KMS-11 (cell line): ENCODE measurements at regions not wholly inside any gene's neighbourhood (a gene's known extent, or its start where the extent isn't known, plus 50 kb on each side); places are given as distances from the start of the nearest gene placed in this dataset.

Experiments
- H2AFZ ChIP-seq: fragments of 200-600 bp; sonication (generic); 2 replicates; pipeline ENCODE4 v1.6.1; 2016; ENCODE audit warnings: antibody characterized with exemption, mixed run types, low read depth
- H3K27ac ChIP-seq: fragments of 200-600 bp; sonication (generic); 2 replicates; pipeline ENCODE4 v1.6.1; 2016; ENCODE audit warnings: mild to moderate bottlenecking, mixed run types
- H3K27me3 ChIP-seq: fragments of 200-600 bp; sonication (generic); 2 replicates; pipeline ENCODE4 v1.6.1; 2017; ENCODE audit warnings: mild to moderate bottlenecking, low read depth, mixed run types, moderate library complexity; ENCODE audit not compliant: insufficient read depth
- H3K36me3 ChIP-seq: fragments of 200-600 bp; sonication (generic); 2 replicates; pipeline ENCODE4 v1.6.1; 2017; ENCODE audit warnings: mild to moderate bottlenecking, mixed run types; ENCODE audit not compliant: insufficient read depth
- H3K4me1 ChIP-seq: fragments of 200-600 bp; sonication (generic); 2 replicates; pipeline ENCODE4 v1.6.1; 2016; ENCODE audit warnings: mild to moderate bottlenecking, low read depth, mixed run types; ENCODE audit not compliant: poor library complexity, severe bottlenecking
- H3K4me2 ChIP-seq: fragments of 200-600 bp; sonication (generic); 2 replicates; pipeline ENCODE4 v1.7.0; 2016; ENCODE audit warnings: mild to moderate bottlenecking, mixed run types
- H3K4me3 ChIP-seq: fragments of 200-600 bp; sonication (generic); IDR thresholded peaks from 2 replicates; pipeline ENCODE4 v1.6.1; 2017; ENCODE audit warnings: low read depth, low read length, mixed read lengths; ENCODE audit not compliant: insufficient read depth
- H3K79me2 ChIP-seq: fragments of 200-600 bp; sonication (generic); 2 replicates; pipeline ENCODE4 v1.6.1; 2016; ENCODE audit warnings: low read depth, mixed run types; ENCODE audit not compliant: insufficient read depth
- H3K9ac ChIP-seq: fragments of 200-600 bp; sonication (generic); 2 replicates; pipeline ENCODE4 v1.6.1; 2016; ENCODE audit warnings: mild to moderate bottlenecking, mixed run types
- H4K20me1 ChIP-seq: fragments of 200-600 bp; sonication (generic); 2 replicates; pipeline ENCODE4 v1.6.1; 2016; ENCODE audit warnings: mild to moderate bottlenecking, mixed run types; ENCODE audit not compliant: insufficient read depth
- TF ChIP-seq, protein P1 (sequence below): fragments of 200-600 bp; sonication (generic); conservative IDR thresholded peaks from 2 replicates; pipeline ENCODE4 v1.6.1; 2017; ENCODE audit warnings: low read depth, mild to moderate bottlenecking, antibody characterized with exemption, low read length, moderate library complexity, mixed read lengths

GRCh38 chr21:27233514-27234115, 266.7 kb upstream of the ADAMTS5 start:
- Histone ChIP-seq H3K27ac (no peak overlapping the region), H3K9ac (no peak overlapping the region)

GRCh38 chr21:27225940-27226339, 259.1 kb upstream of the ADAMTS5 start:
- Histone ChIP-seq H3K79me2 (no peaks in the 10 kb centered on the region), H3K27ac (no peak overlapping the region), H3K27me3 (no peaks in the 10 kb centered on the region), H3K4me2 (no peak overlapping the region), H3K4me1 (no peaks in the 10 kb centered on the region), H3K36me3 (no peaks in the 10 kb centered on the region), H4K20me1 (no peaks in the 10 kb centered on the region), H2AFZ (no peak overlapping the region), H3K4me3 (no peak overlapping the region), H3K9ac (no peak overlapping the region)
- TF ChIP-seq, protein P1, sequence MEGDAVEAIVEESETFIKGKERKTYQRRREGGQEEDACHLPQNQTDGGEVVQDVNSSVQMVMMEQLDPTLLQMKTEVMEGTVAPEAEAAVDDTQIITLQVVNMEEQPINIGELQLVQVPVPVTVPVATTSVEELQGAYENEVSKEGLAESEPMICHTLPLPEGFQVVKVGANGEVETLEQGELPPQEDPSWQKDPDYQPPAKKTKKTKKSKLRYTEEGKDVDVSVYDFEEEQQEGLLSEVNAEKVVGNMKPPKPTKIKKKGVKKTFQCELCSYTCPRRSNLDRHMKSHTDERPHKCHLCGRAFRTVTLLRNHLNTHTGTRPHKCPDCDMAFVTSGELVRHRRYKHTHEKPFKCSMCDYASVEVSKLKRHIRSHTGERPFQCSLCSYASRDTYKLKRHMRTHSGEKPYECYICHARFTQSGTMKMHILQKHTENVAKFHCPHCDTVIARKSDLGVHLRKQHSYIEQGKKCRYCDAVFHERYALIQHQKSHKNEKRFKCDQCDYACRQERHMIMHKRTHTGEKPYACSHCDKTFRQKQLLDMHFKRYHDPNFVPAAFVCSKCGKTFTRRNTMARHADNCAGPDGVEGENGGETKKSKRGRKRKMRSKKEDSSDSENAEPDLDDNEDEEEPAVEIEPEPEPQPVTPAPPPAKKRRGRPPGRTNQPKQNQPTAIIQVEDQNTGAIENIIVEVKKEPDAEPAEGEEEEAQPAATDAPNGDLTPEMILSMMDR = no peak

More at GRCh38 chr21:27233514-27234115, 266.7 kb upstream of the ADAMTS5 start:
- H4K20me1 ChIP-seq = no peaks in the 10 kb centered on the region
- TF ChIP-seq, protein P1 = no peak
- H3K4me1 ChIP-seq = no peaks in the 10 kb centered on the region
- no peak overlapping the region for H3K4me2 ChIP-seq
- H2AFZ ChIP-seq = no peak overlapping the region
- H3K4me3 ChIP-seq = no peak overlapping the region
- no peaks in the 10 kb centered on the region for H3K79me2 ChIP-seq
- no peaks in the 10 kb centered on the region for H3K36me3 ChIP-seq
- H3K27me3 ChIP-seq = no peaks in the 10 kb centered on the region

- H3K4me1 ChIP-seq = no peaks in the 10 kb centered on the region
- TF ChIP-seq, protein P1 = no peak
- no peaks in the 10 kb centered on the region for H3K27me3 ChIP-seq
- H3K9ac ChIP-seq = no peak overlapping the region
- no peak overlapping the region for H3K27ac ChIP-seq
- H3K79me2 ChIP-seq = no peaks in the 10 kb centered on the region
- H3K4me2 ChIP-seq = no peak overlapping the region
- H3K4me3 ChIP-seq = no peak overlapping the region
- no peaks in the 10 kb centered on the region for H4K20me1 ChIP-seq
- no peak overlapping the region for H2AFZ ChIP-seq
- no peaks in the 10 kb centered on the region for H3K36me3 ChIP-seq
Measured at GRCh38 chr21:27225151-27225550, 258.3 kb upstream of the ADAMTS5 start.

GRCh38 chr21:27224169-27224568, 257.3 kb upstream of the ADAMTS5 start:
- H3K4me2 ChIP-seq = no peak overlapping the region
- TF ChIP-seq, protein P1 = no peak

More at GRCh38 chr21:27224169-27224568, 257.3 kb upstream of the ADAMTS5 start:
- Histone ChIP-seq H3K27me3 (no peaks in the 10 kb centered on the region), H3K36me3 (no peaks in the 10 kb centered on the region), H3K9ac (no peak overlapping the region), H2AFZ (no peak overlapping the region), H3K4me3 (no peak overlapping the region), H3K27ac (no peak overlapping the region), H3K79me2 (no peaks in the 10 kb centered on the region), H3K4me1 (no peaks in the 10 kb centered on the region), H4K20me1 (no peaks in the 10 kb centered on the region)
